ENCODE measurements at regions not wholly inside any gene's neighbourhood (a gene's known extent, or its start where the extent isn't known, plus 50 kb on each side); places are given as distances from the start of the nearest gene placed in this dataset.

GRCh38 chr2:133777574-133777960 is 209.3 kb upstream of the NCKAP5 start:
- Histone ChIP-seq H4K20me1 (replicated peaks in 1 of 2; ENCODE audit: control insufficient read depth in 1 of 2, insufficient read depth in 2 of 2, low read length in 2 of 2) (peaks cover 0 to 6% of the 10 kb centered on the region in 2 experiments), H3K9me3 (ENCODE audit: insufficient read depth in 2 of 2, low read depth in 1 of 2, low read length in 1 of 2) (no peaks in the 10 kb centered on the region), H2BK20ac (ENCODE audit: low read length) (no peak overlapping the region), H2BK12ac (ENCODE audit: low read depth, low read length) (no peak overlapping the region), H3K56ac (replicated peaks; ENCODE audit: insufficient read length, low read depth, low read length) (no peak overlapping the region), H3K27ac (ENCODE audit: low read depth, low read length) (no peak overlapping the region), H2AFZ (ENCODE audit: low read length) (no peak overlapping the region), H3K4me1 (replicated peaks in 1 of 4; ENCODE audit: control insufficient read depth in 3 of 4, insufficient read depth in 4 of 4, low read length in 3 of 4) (no peaks in the 10 kb centered on the region), H3K27me3 (replicated peaks in 1 of 4; ENCODE audit: control insufficient read depth in 3 of 4, extremely low read depth in 1 of 4, insufficient read depth in 3 of 4, low read length in 3 of 4) (no peaks in the 10 kb centered on the region), H3K79me1 (ENCODE audit: low read depth, low read length) (no peaks in the 10 kb centered on the region), H3K23me2 (ENCODE audit: low read depth, low read length) (peaks cover 9% of the 10 kb centered on the region; the same call in 1 of the 2 replicates), H3K36me3 (ENCODE audit: control insufficient read depth in 2 of 4, insufficient read depth in 4 of 4, low read length in 3 of 4) (no peaks in the 10 kb centered on the region), H2BK5ac (ENCODE audit: low read depth, low read length) (no peak overlapping the region), H3K14ac (ENCODE audit: insufficient read length) (no peak overlapping the region), H3K4ac (replicated peaks; ENCODE audit: insufficient read length, low read depth, low read length) (no peak overlapping the region), H3K79me2 (ENCODE audit: control insufficient read depth in 1 of 2, insufficient read depth in 2 of 2, low read length in 2 of 2) (no peaks in the 10 kb centered on the region; a peak in 1 of 4 replicates), H3K4me3 (ENCODE audit: extremely low read depth in 1 of 4, insufficient read depth in 2 of 4, low read depth in 3 of 4, low read length in 4 of 4) (no peak overlapping the region), H3K23ac (ENCODE audit: insufficient read length) (no peak overlapping the region), H4K5ac (ENCODE audit: insufficient read length, low read depth, low read length) (no peak overlapping the region), H2AK5ac (ENCODE audit: low read depth, low read length) (no peak overlapping the region), H3K4me2 (ENCODE audit: insufficient read depth in 1 of 2, low read depth in 2 of 2, low read length in 2 of 2) (no peak overlapping the region), H4K8ac (ENCODE audit: extremely low read depth, insufficient read depth, low read length) (no peak overlapping the region), H3K18ac (ENCODE audit: extremely low read depth, low read length) (no peak overlapping the region), H4K91ac (replicated peaks; ENCODE audit: insufficient read length, low read length) (no peak overlapping the region), H2BK120ac (replicated peaks; ENCODE audit: low read depth, low read length) (no peak overlapping the region), H3K9ac (replicated peaks in 1 of 4; ENCODE audit: extremely low read depth in 1 of 4, low read depth in 3 of 4, low read length in 3 of 4) (no peak overlapping the region), H2BK15ac (ENCODE audit: low read length) (no peak overlapping the region)
- WGBS, 2 experiments (ENCODE audit: extremely low coverage in 1 of 2, insufficient coverage in 1 of 2, insufficient read length in 1 of 2, insufficient replicate concordance in 2 of 2, low coverage in 1 of 2, low lambda C conversion rate in 2 of 2, missing lambda C conversion rate in 1 of 2): 87% methylated on average over 7 of the region's 7 CpGs; no CpG with 5 or more reads in 1 of the 2 experiments
- ChIA-PET POLR2A (ENCODE audit: partially characterized antibody) (no interaction called here), CTCF (ENCODE audit: partially characterized antibody) (interaction anchor here (0.9 to 2.2 kb wide), 4 partner anchors 8 to 258 kb away, joined by 4 to 12 read pairs (median 7); no protein-coding TSS in a partner anchor)
- TF ChIP-seq RBBP5 (IDR thresholded peaks at IDR 0.05; ENCODE audit: borderline replicate concordance, low read depth, low read length): no peak
- TF ChIP-seq HDAC6 (IDR thresholded peaks at IDR 0.05; ENCODE audit: low read depth, low read length): no peak
- no peak for TF ChIP-seq KDM4A (IDR thresholded peaks at IDR 0.05; ENCODE audit: low read depth, low read length, severe bottlenecking)
- TF ChIP-seq BCL11A (IDR thresholded peaks at IDR 0.05; ENCODE audit: low read depth in 2 of 2, low read length in 2 of 2): no peak
- no peak for DNase-seq (ENCODE audit: low read depth in 1 of 2, low spot score in 2 of 2)
- no peak for FAIRE-seq

All from H1 (cell line).